IMR-90 (cell line): ENCODE measurements at regions not wholly inside any gene's neighbourhood (a gene's known extent, or its start where the extent isn't known, plus 50 kb on each side); places are given as distances from the start of the nearest gene placed in this dataset.

Source experiments
- ATAC-seq: fragments of 200-7000 bp; cut with Tn5 transposase; 2 replicates; pipeline ENCODE4 v1.9.1; 2020; ENCODE audit warnings: low read depth, mild to moderate bottlenecking, moderate library complexity
- BruUV-seq: library from RNA; stranded (reverse); fragments of 400-500 nt; replicated peaks from 2 replicates; lab custom pipeline; 2021; lab: Mats Ljungman, UMichigan
- CTCF ChIA-PET: fragments of 300-600 bp; formaldehyde crosslinking; extraction: SDS; loops from one replicate; lab custom pipeline; 2021; ENCODE audit warnings: antibody characterized with exemption; lab: Yijun Ruan, JAX
- POLR2A ChIA-PET: fragments of 300-600 bp; sonication (Branson Sonifier 250); formaldehyde crosslinking; loops from one replicate; lab custom pipeline; 2022; ENCODE audit warnings: antibody characterized with exemption; ENCODE audit not compliant: unreplicated experiment; lab: Charles Lee
- DNase-seq: peaks from one replicate; pipeline ENCODE4 v3.0.0; 2013
- H2AFZ ChIP-seq: replicated peaks from 2 replicates; pipeline ENCODE3; 2013; ENCODE audit warnings: low read length, mild to moderate bottlenecking; ENCODE audit not compliant: poor library complexity
- H2AK5ac ChIP-seq: 2 replicates; pipeline ENCODE4 v1.6.1; 2013; ENCODE audit warnings: low read depth, low read length, inconsistent platforms
- H2AK9ac ChIP-seq: replicated peaks from 2 replicates; pipeline ENCODE3; 2013; ENCODE audit warnings: mild to moderate bottlenecking, low read depth, low read length, moderate library complexity; ENCODE audit not compliant: poor library complexity
- H2BK120ac ChIP-seq: 2 replicates; pipeline ENCODE4 v1.6.1; 2013; ENCODE audit warnings: low read depth, low read length, inconsistent platforms
- H2BK15ac ChIP-seq: 3 replicates; pipeline ENCODE4 v1.6.1; 2013; ENCODE audit warnings: low read depth, low read length, inconsistent platforms
- H2BK20ac ChIP-seq: 2 replicates; pipeline ENCODE4 v1.6.1; 2013; ENCODE audit warnings: low read depth, mild to moderate bottlenecking, inconsistent platforms, low read length, moderate library complexity
- H2BK5ac ChIP-seq: 2 replicates; pipeline ENCODE4 v1.6.1; 2013; ENCODE audit warnings: mild to moderate bottlenecking, low read depth, low read length, inconsistent platforms; ENCODE audit not compliant: poor library complexity, severe bottlenecking
- H3K14ac ChIP-seq: replicated peaks from 2 replicates; pipeline ENCODE4 v1.6.1; 2013; ENCODE audit warnings: low read depth, low read length, inconsistent platforms
- H3K18ac ChIP-seq: 2 replicates; pipeline ENCODE4 v1.6.1; 2013; ENCODE audit warnings: low read depth, low read length, control low read depth
- H3K23ac ChIP-seq: 2 replicates; pipeline ENCODE4 v1.6.1; 2013; ENCODE audit warnings: low read depth, low read length, inconsistent platforms
- H3K27ac ChIP-seq: 2 replicates; pipeline ENCODE4 v1.5.1; 2013; ENCODE audit warnings: mild to moderate bottlenecking, control low read depth, low read length; ENCODE audit not compliant: insufficient read depth
- H3K27me3 ChIP-seq: 2 replicates; pipeline ENCODE4 v1.6.1; 2013; ENCODE audit warnings: low read length; ENCODE audit not compliant: control insufficient read depth, insufficient read depth
- H3K36me3 ChIP-seq: 2 replicates; pipeline ENCODE4 v1.6.1; 2013; ENCODE audit warnings: low read length, mixed read lengths; ENCODE audit not compliant: control insufficient read depth, insufficient read depth
- H3K4ac ChIP-seq: 2 replicates; pipeline ENCODE4 v1.6.1; 2013; ENCODE audit warnings: low read depth, low read length, inconsistent platforms
- H3K4me1 ChIP-seq: 2 replicates; pipeline ENCODE4 v1.6.1; 2013; ENCODE audit warnings: low read length, mixed read lengths; ENCODE audit not compliant: control insufficient read depth, insufficient read depth
- H3K4me2 ChIP-seq: 2 replicates; pipeline ENCODE4 v1.6.1; 2013; ENCODE audit warnings: low read depth, mild to moderate bottlenecking, control low read depth, low read length, moderate library complexity
- H3K4me3 ChIP-seq: 2 replicates; pipeline ENCODE4 v1.5.1; 2013; ENCODE audit warnings: low read depth, mild to moderate bottlenecking, control low read depth, low read length, moderate library complexity; ENCODE audit not compliant: insufficient read depth
- H3K56ac ChIP-seq: 2 replicates; pipeline ENCODE4 v1.6.1; 2013; ENCODE audit warnings: low read length, inconsistent platforms; ENCODE audit not compliant: insufficient read depth; ENCODE audit errors: extremely low read depth
- H3K79me1 ChIP-seq, 2 experiments: 2 replicates each; pipeline ENCODE4 v1.6.1; 2013; ENCODE audit warnings: low read length in 2 of 2, inconsistent platforms in 1 of 2, low read depth in 1 of 2
- H3K9ac ChIP-seq: 2 replicates; pipeline ENCODE4 v1.6.1; 2013; ENCODE audit warnings: low read depth, low read length, control low read depth
- H3K9me1 ChIP-seq: 2 replicates; pipeline ENCODE4 v1.6.1; 2013; ENCODE audit warnings: low read length, inconsistent platforms; ENCODE audit not compliant: insufficient read depth
- H3K9me3 ChIP-seq: 2 replicates; pipeline ENCODE4 v1.6.1; 2013; ENCODE audit warnings: low read length; ENCODE audit not compliant: control insufficient read depth, insufficient read depth
- H4K20me1 ChIP-seq: 2 replicates; pipeline ENCODE4 v1.6.1; 2013; ENCODE audit warnings: low read length, inconsistent platforms; ENCODE audit not compliant: insufficient read depth
- H4K5ac ChIP-seq: 2 replicates; pipeline ENCODE4 v1.6.1; 2013; ENCODE audit warnings: mild to moderate bottlenecking, low read depth, low read length, control low read depth
- H4K8ac ChIP-seq, 2 experiments: 2 replicates each; pipeline ENCODE4 v1.6.1; 2013; ENCODE audit warnings: low read depth in 2 of 2, low read length in 2 of 2, control low read depth in 1 of 2, inconsistent platforms in 1 of 2
- H4K91ac ChIP-seq: 2 replicates; pipeline ENCODE4 v1.6.1; 2013; ENCODE audit warnings: low read depth, low read length, inconsistent platforms; ENCODE audit not compliant: insufficient read depth
- CEBPB ChIP-seq: IDR thresholded peaks from 2 replicates; pipeline ENCODE4 v1.6.1; 2012; ENCODE audit warnings: low read depth, low read length, improper control_type of control experiment
- CHD1 ChIP-seq: IDR thresholded peaks from 2 replicates; pipeline ENCODE4 v1.6.1; 2012; ENCODE audit warnings: low read depth, low read length, improper control_type of control experiment
- FOS ChIP-seq: fragments of 150-350 bp; IDR thresholded peaks from 2 replicates; pipeline ENCODE4 v1.6.1; 2016; ENCODE audit warnings: low read depth, low read length
- MAFK ChIP-seq: IDR thresholded peaks from 2 replicates; pipeline ENCODE4 v1.6.1; 2012; ENCODE audit warnings: low read depth, low read length, improper control_type of control experiment
- NFE2L2 ChIP-seq: fragments of 150-350 bp; IDR thresholded peaks from 2 replicates; pipeline ENCODE4 v1.6.1; 2016; ENCODE audit warnings: low read depth, mild to moderate bottlenecking, low read length
- POLR2A ChIP-seq: IDR thresholded peaks from 2 replicates; pipeline ENCODE4 v1.6.1; 2012; ENCODE audit warnings: mild to moderate bottlenecking, low read depth, low read length
- WGBS, 2 experiments: methylation state at CpG; one replicate each; pipeline versions ENCODE4 v1.1.5 to v1.1.7; 2013; ENCODE audit warnings: missing lambda C conversion rate in 2 of 2; ENCODE audit not compliant: insufficient read length in 1 of 2; ENCODE audit errors: extremely low coverage in 2 of 2; 5-methylcytosine and 5-hydroxymethylcytosine counted together
- dilution Hi-C: fragments of 300-500 bp; cut with HindIII; formaldehyde crosslinking; loops from one replicate; pipeline ENCODE4 v1.14.3; 2018; ENCODE audit warnings: low sequenced_read_pairs; ENCODE audit not compliant: unreplicated experiment
- in situ Hi-C: fragments of 300-500 bp; cut with MboI; formaldehyde crosslinking; loops from 3 replicates; pipeline ENCODE4 v1.14.3; 2019; ENCODE audit warnings: low sequenced_read_pairs, inconsistent platforms, mixed read lengths
- intact Hi-C: fragments of 100-400 bp; cut with micrococcal nuclease; formaldehyde crosslinking; loops from 2 replicates; pipeline ENCODE4 v1.10.0; 2022

GRCh38 chr11:70672991-70673653 is 274.8 kb downstream of the CTTN start:
- no peak overlapping the region for H2BK120ac ChIP-seq
- H2BK5ac ChIP-seq: no peak overlapping the region
- H3K9me1 ChIP-seq: no peaks in the 10 kb centered on the region
- H3K23ac ChIP-seq: no peak overlapping the region
- no peak overlapping the region for H2AFZ ChIP-seq
- no TSS peak for BruUV-seq
- no peaks in the 10 kb centered on the region; the same call in 1 of the 2 replicates for H3K36me3 ChIP-seq
- CTCF ChIA-PET: no interaction called here
- intact Hi-C loops (no loop called here), dilution Hi-C loops (no loop called here), in situ Hi-C loops (no loop called here)
- peaks cover 4% of the 10 kb centered on the region; the same call in 1 of the 2 replicates for H4K20me1 ChIP-seq
- WGBS, 2 experiments: 100% methylated on average over 1 of the region's 8 CpGs; no CpG with 5 or more reads in 1 of the 2 experiments
- DNase-seq (no peak), ATAC-seq (no peak)
- H2BK15ac ChIP-seq: no peak overlapping the region
- H4K91ac ChIP-seq: no peak overlapping the region
- no peaks in the 10 kb centered on the region for H3K9me3 ChIP-seq
- no peak overlapping the region for H2BK20ac ChIP-seq
- no peak overlapping the region for H4K8ac ChIP-seq
- no peak overlapping the region for H2AK5ac ChIP-seq
- no peak overlapping the region for H3K4me2 ChIP-seq
- H3K56ac ChIP-seq: no peak overlapping the region
- no peaks in the 10 kb centered on the region for H3K4me1 ChIP-seq
- H3K4ac ChIP-seq: no peak overlapping the region
- no peak overlapping the region for H3K18ac ChIP-seq
- no peak overlapping the region for H3K9ac ChIP-seq
- no peak for TF ChIP-seq POLR2A
- TF ChIP-seq CHD1: no peak
- no peak for TF ChIP-seq NFE2L2
- TF ChIP-seq CEBPB: no peak
- TF ChIP-seq FOS: no peak
- TF ChIP-seq MAFK: no peak
- no peak overlapping the region for H3K14ac ChIP-seq
- H4K5ac ChIP-seq: no peak overlapping the region
- no peak overlapping the region for H2AK9ac ChIP-seq
- no peak overlapping the region for H3K27ac ChIP-seq
- H3K27me3 ChIP-seq: no peaks in the 10 kb centered on the region; the same call in 1 of the 2 replicates
- POLR2A ChIA-PET: no interaction called here
- H3K4me3 ChIP-seq: no peak overlapping the region
- H3K79me1 ChIP-seq: no peaks in the 10 kb centered on the region
